HG03280 (cell line): ENCODE measurements at regions not wholly inside any gene's neighbourhood (a gene's known extent, or its start where the extent isn't known, plus 50 kb on each side); places are given as distances from the start of the nearest gene placed in this dataset.
"Not testable (repeated sequence)": the region's sequence is repeated elsewhere in the genome, so short reads cannot be mapped to it uniquely, and the experiment has no call there.

Experiments used
- ATAC-seq: cut with Tn5 transposase; IDR thresholded peaks from one replicate; pipeline ENCODE4 v1.9.1; 2021; ENCODE audit warnings: mild to moderate bottlenecking, moderate library complexity; ENCODE audit not compliant: unreplicated experiment

- no peak for ATAC-seq
These were observed 2091.2 kb upstream of the ACO1 start for GRCh38 chr9:30293231-30293630.

DNA sequence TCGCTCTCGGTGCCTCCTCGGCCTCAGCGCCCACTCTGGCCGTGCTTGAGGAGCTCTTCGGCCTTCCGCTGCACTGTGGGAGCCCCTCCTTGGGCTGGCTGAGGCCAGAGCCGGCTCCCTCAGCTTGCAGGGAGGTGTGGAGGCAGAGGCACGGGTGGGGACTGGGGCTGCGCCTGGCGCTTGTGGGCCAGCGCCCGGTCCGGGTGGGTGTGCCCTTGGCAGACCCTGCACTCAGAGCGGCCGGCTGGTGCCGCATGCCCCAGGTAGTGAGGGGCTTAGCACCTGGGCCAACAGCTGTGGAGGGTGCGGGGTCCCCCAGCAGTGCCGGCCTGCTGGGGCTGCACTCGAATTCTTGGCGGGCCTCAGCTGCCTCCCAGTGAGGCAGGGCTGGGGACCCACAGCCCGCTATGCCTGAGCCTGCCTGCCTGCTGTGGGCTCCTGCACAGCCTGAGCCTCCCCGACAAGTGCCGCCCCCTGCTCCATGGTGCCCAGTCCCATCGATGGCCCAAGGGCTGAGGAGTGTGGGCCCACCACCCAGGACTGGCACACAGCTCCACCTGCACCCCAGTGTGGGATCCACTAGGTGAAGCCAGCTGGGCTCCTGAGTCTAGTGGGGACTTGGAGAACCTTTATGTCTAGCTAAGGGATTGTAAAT lies 2085.2 kb upstream of the ACO1 start:
- no peak for ATAC-seq

DNA sequence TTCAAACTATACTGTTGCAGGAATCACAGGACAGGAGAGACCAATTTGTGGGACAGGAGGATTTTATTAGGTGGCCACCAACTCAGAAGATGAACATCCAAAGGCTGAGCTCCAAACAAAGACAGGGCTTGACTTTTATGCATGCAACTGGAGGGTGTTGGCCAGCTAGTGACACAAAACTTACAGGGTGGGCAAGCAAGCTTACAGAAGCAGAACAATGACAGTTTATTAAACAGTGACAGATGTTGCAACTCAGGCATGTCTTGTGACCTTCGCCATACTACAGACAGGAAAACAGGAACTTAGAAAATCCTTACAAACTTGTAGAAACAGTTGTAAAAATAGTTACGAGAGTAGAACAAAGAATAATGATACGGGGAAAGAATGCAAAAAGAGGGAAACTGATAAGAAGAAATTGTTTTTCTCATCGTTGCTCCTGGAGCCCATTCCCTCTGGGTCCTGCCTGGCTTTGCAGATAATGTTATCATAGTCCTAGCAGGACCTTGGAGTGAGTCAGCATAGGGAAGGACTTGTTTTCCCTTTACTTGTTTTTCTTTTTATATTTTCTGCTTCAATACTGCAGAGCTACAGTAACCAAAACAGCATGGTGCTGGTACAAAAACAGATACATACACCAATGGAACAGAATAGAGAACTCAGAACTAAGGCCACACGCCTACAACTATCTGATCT lies 2083.0 kb upstream of the ACO1 start:
- ATAC-seq: no peak

- ATAC-seq: no peak
These were observed 2073.7 kb upstream of the ACO1 start for GRCh38 chr9:30310711-30311110.

- no peak for ATAC-seq
These were observed 2055.0 kb upstream of the ACO1 start for GRCh38 chr9:30329431-30329830.

DNA sequence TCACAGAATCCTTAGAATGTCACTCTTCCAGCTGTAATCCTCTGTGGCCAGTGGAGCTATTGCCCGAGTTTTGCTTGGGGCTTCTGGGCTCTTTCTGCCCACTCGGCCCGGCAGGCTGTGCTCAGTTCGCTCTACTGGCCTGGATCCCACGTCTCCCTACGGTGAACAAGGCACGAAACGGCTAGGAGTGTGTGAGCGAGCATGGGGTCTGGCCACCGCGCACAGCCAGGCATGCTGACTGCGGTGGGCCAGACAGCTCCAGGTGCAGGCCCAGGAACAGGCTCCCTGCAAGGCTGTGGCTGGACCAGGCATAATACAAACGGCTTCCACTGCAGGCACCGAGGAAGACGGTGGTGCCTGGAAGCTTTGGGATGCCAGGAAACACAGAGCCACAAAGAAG lies 2035.5 kb upstream of the ACO1 start:
- no peak for ATAC-seq

DNA sequence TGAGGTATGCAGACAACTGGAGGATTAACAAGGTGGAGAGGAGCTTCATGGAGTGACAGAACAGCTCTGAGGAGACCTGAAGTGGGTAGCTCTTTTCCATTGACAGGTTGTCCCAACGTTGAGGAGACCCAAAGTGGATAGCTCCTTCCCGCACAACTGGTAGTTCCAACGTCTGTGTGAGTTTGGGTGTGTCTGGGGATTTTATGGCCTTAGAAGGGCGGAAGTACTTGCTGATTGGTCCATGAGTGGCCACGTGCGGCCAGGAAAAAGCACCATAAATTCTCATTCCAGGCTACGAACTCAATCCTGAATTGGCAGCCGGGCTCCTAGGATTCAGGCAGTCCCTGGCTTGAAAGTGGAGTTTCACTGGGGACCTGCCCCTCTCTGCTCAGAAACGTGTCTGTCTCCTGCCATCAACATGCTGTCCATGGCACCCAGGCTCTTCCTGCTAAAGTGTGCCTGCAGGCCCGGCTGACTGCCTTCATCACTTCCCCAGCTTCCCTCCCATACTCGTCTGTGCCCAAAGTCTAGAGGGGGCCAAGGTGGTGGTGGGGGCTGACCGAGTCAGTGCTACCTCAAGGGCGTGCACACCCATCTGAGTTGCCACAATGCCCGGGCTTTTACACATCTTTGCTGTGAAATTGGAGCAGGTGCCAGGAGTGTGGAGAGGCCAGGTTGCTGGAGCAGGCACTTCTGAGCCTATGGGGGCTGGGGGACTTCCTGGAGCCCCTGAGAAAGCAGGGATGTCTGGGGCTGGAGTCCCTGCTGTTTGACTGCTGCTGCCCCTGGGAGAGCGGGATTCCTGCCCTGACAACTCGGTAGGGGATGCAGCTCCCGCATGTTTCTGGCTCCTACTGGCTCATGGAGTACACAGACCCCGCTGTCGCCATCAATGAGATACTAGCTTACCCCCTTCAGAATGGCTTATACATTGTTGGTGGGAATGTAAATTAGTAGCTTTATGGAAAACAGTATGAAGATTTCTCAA lies 2034.6 kb upstream of the ACO1 start:
- ATAC-seq: no peak

- ATAC-seq: no peak
These were observed 2028.2 kb upstream of the ACO1 start for GRCh38 chr9:30356221-30356620.

DNA sequence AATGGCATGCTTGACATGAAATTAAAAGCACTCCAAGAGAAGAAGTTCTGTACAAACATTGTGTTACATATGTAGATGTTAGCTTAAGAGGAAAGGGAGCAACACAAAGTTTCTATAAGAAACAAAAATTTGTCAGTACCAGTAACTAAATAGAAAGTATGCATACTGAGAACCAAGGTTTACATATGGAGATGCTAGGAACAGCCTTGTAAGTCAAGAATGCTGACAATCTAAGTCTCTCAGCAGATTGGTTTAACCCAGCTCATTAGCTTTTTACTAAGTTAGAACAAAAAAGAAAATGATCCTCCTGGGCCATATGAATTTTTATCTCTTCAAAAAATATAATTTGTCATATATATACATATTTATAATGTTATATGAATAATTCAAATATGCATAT lies 2022.1 kb upstream of the ACO1 start:
- no peak for ATAC-seq

DNA sequence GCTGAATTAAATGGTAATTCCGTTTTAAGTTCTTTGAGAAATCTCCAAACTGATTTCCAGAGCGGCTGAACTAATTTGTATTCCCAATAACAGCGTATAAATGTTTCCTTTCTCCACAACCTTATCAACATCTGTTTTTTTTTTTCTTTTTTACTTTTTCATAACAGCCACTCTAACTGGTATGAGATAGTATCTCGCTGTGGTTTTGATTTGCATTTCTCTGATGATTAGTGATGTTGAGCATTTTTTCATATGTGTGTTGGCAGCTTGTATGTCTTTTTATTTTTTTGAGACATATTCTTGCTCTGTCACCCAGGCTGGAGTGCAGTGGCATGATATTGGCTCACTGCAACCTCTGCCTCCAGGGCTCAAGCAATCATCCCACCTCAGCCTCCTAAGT lies 2018.3 kb upstream of the ACO1 start:
- ATAC-seq: not testable (repeated sequence)

GRCh38 chr9:30382271-30382670 lies 2002.2 kb upstream of the ACO1 start:
- no peak for ATAC-seq

DNA sequence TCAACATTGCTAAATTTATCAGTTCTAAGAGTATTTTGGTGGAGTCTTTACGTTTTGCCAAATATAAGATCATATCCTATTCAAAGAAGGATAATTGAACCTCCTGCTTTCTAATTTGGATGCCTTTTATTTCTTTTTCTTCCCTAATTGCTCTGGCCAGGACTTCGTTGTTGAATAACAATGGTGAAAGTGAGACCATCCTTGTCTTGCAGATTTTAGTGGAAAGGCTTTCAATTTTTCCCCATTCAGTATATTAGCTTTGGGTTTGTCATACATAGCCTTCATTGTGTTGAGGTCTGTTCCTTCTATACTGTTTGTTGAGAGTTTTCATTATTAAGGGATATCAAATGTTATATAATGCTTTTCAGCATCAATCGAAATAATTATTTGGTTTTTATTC lies 1974.2 kb upstream of the ACO1 start:
- no peak for ATAC-seq

GRCh38 chr9:30411571-30411970 lies 1972.9 kb upstream of the ACO1 start:
- ATAC-seq: no peak

GRCh38 chr9:30459156-30459555 lies 1925.3 kb upstream of the ACO1 start:
- ATAC-seq: no peak

- ATAC-seq: no peak
These were observed 1907.6 kb upstream of the ACO1 start for GRCh38 chr9:30476826-30477225.

DNA sequence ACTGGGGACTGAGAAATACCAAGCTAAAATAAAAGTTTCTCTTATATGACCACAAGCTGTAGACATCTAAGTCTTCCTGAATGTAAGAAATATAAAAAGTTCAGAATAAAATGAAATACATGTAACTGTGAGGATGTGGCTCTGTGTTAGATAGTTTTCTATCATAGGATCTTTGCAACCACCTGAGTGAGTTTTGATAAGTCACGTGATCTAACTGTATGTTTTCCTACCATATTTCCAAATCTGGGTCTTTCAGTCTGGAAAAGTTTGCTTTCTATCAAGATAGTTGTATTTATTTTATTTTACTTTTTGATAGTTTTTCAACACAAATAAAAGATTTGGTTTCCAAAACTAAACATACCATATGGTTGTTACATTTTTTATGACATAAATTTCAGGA lies 1905.8 kb upstream of the ACO1 start:
- no peak for ATAC-seq

DNA sequence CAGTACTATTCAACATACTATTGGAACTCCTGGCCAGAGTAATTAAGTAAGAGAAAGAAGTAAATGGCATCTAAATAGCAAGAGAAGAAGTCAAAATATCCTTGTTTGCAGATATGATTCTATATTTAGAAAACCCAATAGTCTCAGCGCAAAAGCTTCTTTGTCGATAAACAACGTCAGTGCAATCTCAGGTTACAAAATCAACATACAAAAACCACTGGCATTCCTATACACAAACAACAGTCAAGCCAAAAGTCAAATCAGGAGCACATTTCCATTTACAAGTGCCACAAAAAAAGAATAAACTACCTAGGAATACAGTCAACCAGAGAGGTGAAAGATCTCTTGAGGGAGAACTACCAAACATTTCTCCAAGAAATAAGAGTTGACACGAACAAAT lies 1901.9 kb upstream of the ACO1 start:
- ATAC-seq: no peak

GRCh38 chr9:30484690-30485089 lies 1899.8 kb upstream of the ACO1 start:
- ATAC-seq: no peak

- ATAC-seq: no peak
These were observed 1879.9 kb upstream of the ACO1 start for GRCh38 chr9:30504502-30504905.

DNA sequence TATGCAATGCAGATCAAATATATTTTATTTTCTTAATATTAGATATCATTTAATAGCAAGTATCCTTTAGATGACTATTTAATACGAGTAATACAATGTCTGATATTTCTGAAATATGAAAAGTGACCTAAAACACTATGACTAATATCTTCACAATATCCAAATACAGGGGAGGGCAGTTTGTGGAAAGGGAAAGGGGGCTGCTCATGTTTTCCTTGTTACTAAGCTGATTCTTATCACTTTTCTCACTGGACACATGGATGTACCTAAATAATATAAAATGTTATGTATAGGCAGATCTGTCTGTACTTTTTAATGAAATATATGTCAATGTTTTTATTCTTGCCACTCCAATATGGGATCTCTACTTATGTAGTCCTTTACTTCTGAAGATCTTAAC lies 1879.1 kb upstream of the ACO1 start:
- ATAC-seq: no peak

DNA sequence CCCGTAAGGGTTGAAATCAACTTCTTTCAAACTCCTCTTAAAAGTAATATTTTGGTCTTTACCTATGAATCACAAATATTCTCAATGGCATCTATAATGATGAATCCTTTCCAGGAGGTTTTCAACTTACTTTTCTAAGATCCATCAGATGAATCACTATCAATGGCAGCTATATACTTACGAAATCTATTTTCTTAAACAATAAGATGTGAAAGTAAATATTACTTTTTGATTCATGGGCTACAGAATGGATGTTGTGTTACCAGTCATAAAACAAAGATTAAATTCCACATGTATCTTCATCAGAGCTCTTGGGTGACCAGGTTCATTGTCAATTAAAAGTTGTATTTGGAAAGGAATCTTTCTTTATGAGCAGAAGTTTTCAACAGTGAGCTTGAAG lies 1877.7 kb upstream of the ACO1 start:
- ATAC-seq: no peak

DNA sequence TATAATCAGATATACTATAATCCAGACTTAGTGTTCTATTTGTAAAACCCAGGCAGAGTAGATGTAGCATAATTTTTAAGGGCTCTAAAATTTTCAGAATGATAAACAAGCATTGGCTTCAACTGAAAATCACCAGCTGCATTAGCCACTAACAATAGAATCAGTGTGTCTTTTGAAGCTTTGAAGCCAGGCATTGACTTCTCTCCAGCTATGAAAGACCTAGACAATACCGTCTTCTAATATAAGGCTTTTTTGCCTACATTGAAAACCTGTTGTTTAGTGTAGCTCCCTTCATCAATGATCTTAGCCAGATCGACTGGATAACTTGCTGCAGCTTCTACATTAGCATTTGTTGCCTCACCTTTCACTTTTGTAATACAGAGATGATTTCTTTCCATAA lies 1877.3 kb upstream of the ACO1 start:
- no peak for ATAC-seq
